Endothelial cell of umbilical vein (primary cell): ENCODE measurements at regions not wholly inside any gene's neighbourhood (a gene's known extent, or its start where the extent isn't known, plus 50 kb on each side); places are given as distances from the start of the nearest gene placed in this dataset.

Experiments
- BruUV-seq: library from RNA; stranded (reverse); fragments of 400-500 nt; replicated peaks from 2 replicates; lab custom pipeline; 2021; lab: Mats Ljungman, UMichigan
- CTCF ChIA-PET: fragments of 300-600, 350-600 bp; sonication (Branson Sonifier 250); formaldehyde crosslinking; loops from one replicate; lab custom pipeline; 2021; ENCODE audit warnings: antibody characterized with exemption, inconsistent platforms; lab: Charles Lee
- POLR2A ChIA-PET: fragments of 300-600, 350-600 bp; sonication (Branson Sonifier 250); formaldehyde crosslinking; loops from one replicate; lab custom pipeline; 2021; ENCODE audit warnings: antibody characterized with exemption, inconsistent platforms; lab: Charles Lee
- DNase-seq: peaks from one replicate; pipeline ENCODE4 v3.0.0-alpha.2; 2011; ENCODE audit warnings: low read depth, low spot score
- FAIRE-seq: peaks from 2 replicates; lab custom pipeline; 2011; peaks lifted over from hg19 to GRCh38; lab: Jason Lieb, UNC
- H2AFZ ChIP-seq: 2 replicates; pipeline ENCODE4 v1.6.0; 2012; ENCODE audit warnings: low read depth, low read length, control low read depth, inconsistent platforms
- H3K27ac ChIP-seq: 2 replicates; pipeline ENCODE4 v1.5.1; 2011; ENCODE audit warnings: low read depth, mild to moderate bottlenecking, control low read depth, low read length, moderate library complexity; ENCODE audit not compliant: insufficient read depth
- H3K27me3 ChIP-seq, 2 experiments: 2 replicates each; pipeline versions ENCODE4 v1.6.0 to v1.6.1; 2011; ENCODE audit warnings: low read length in 2 of 2, mixed read lengths in 1 of 2; ENCODE audit not compliant: control insufficient read depth in 2 of 2, insufficient read depth in 2 of 2
- H3K36me3 ChIP-seq, 2 experiments: 2 replicates in 1 of 2; 3 replicates in 1 of 2; pipeline ENCODE4 v1.5.1; 2011; ENCODE audit warnings: low read length in 2 of 2, mild to moderate bottlenecking in 1 of 2, moderate library complexity in 1 of 2; ENCODE audit not compliant: control insufficient read depth in 2 of 2, insufficient read depth in 2 of 2; ENCODE audit errors: extremely low read depth in 1 of 2
- H3K4me1 ChIP-seq: 3 replicates; pipeline ENCODE4 v1.5.1; 2011; ENCODE audit warnings: mild to moderate bottlenecking, low read length; ENCODE audit not compliant: control insufficient read depth, insufficient read depth; ENCODE audit errors: extremely low read depth
- H3K4me2 ChIP-seq: 2 replicates; pipeline ENCODE4 v1.6.1; 2011; ENCODE audit warnings: low read length, control low read depth, mixed read lengths; ENCODE audit not compliant: insufficient read depth
- H3K4me3 ChIP-seq, 3 experiments: fragments of 200-600 bp in 1 of 3; sonication (generic), shearing (Covaris generic) in 1 of 3; replicated peaks in 1 of 3; 2 replicates each; pipeline ENCODE4 v1.5.1; 2011 to 2016; ENCODE audit warnings: control low read depth in 3 of 3, low read length in 3 of 3, mild to moderate bottlenecking in 2 of 3, inconsistent platforms in 1 of 3, low read depth in 1 of 3, moderate library complexity in 1 of 3; ENCODE audit not compliant: insufficient read depth in 1 of 3
- H3K79me2 ChIP-seq: 2 replicates; pipeline ENCODE4 v1.6.0; 2012; ENCODE audit warnings: low read length, inconsistent platforms; ENCODE audit not compliant: control insufficient read depth, insufficient read depth
- H3K9ac ChIP-seq: replicated peaks from 2 replicates; pipeline ENCODE3; 2011; ENCODE audit warnings: low read length, control low read depth; ENCODE audit not compliant: insufficient read depth; ENCODE audit errors: extremely low read depth
- H3K9me1 ChIP-seq: replicated peaks from 3 replicates; pipeline ENCODE4 v1.6.0; 2011; ENCODE audit warnings: mild to moderate bottlenecking, low read length; ENCODE audit not compliant: control insufficient read depth, insufficient read depth; ENCODE audit errors: extremely low read depth
- H3K9me3 ChIP-seq: replicated peaks from 2 replicates; pipeline ENCODE4 v1.5.1; 2012; ENCODE audit warnings: low read length, inconsistent platforms; ENCODE audit not compliant: control insufficient read depth, insufficient read depth
- H4K20me1 ChIP-seq: replicated peaks from 2 replicates; pipeline ENCODE3; 2011; ENCODE audit warnings: mild to moderate bottlenecking, low read length; ENCODE audit not compliant: control insufficient read depth, insufficient read depth; ENCODE audit errors: extremely low read depth
- EZH2 ChIP-seq: IDR thresholded peaks from 2 replicates; pipeline ENCODE4 v1.6.1; 2012; ENCODE audit warnings: borderline replicate concordance, low read depth, mild to moderate bottlenecking, moderate library complexity, low read length, inconsistent platforms; ENCODE audit not compliant: severe bottlenecking
- FOS ChIP-seq: IDR thresholded peaks from 2 replicates; pipeline ENCODE4 v1.6.1; 2011; ENCODE audit warnings: mild to moderate bottlenecking, low read length, moderate library complexity, borderline replicate concordance; ENCODE audit not compliant: insufficient read depth
- GATA2 ChIP-seq: IDR thresholded peaks from 2 replicates; pipeline ENCODE4 v1.7.0; 2011; ENCODE audit warnings: low read depth, mild to moderate bottlenecking, moderate library complexity, mixed read lengths, low read length; ENCODE audit not compliant: insufficient read length, insufficient read depth
- JUN ChIP-seq: IDR thresholded peaks from 2 replicates; pipeline ENCODE4 v1.6.1; 2011; ENCODE audit warnings: borderline replicate concordance, low read depth; ENCODE audit not compliant: insufficient read length, insufficient read depth
- MAX ChIP-seq: IDR thresholded peaks from 2 replicates; pipeline ENCODE4 v1.6.1; 2011; ENCODE audit not compliant: insufficient read depth, insufficient read length
- MYC ChIP-seq: IDR thresholded peaks from one replicate; pipeline ENCODE4 v1.6.1; 2011; ENCODE audit warnings: mild to moderate bottlenecking, low read depth, low read length
- POLR2A ChIP-seq: IDR thresholded peaks from 2 replicates; pipeline ENCODE4 v1.6.1; 2012; ENCODE audit warnings: low read depth, mild to moderate bottlenecking, control low read depth, low read length
- POLR2AphosphoS5 ChIP-seq: IDR thresholded peaks from 2 replicates; pipeline ENCODE4 v1.6.1; 2012; ENCODE audit warnings: low read depth, mild to moderate bottlenecking, control low read depth, low read length, moderate library complexity; ENCODE audit not compliant: insufficient read depth
- dilution Hi-C: fragments of 300-500 bp; cut with MboI; formaldehyde crosslinking; loops from one replicate; pipeline ENCODE4 v1.15.0; 2019; ENCODE audit warnings: low sequenced_read_pairs; ENCODE audit not compliant: extremely low pct_ligation_motif_present
- intact Hi-C: fragments of 100-400 bp; cut with micrococcal nuclease; formaldehyde crosslinking; loops from one replicate; pipeline ENCODE4 v1.10.0; 2022
- TF ChIP-seq, protein P1 (sequence below), 2 donors: IDR thresholded peaks; 1 replicate in 1 of 2; 2 replicates in 1 of 2; pipeline ENCODE4 v1.5.1; 2011; ENCODE audit warnings: low read length in 2 of 2, mild to moderate bottlenecking in 2 of 2, moderate library complexity in 2 of 2, control low read depth in 1 of 2, inconsistent platforms in 1 of 2, low read depth in 1 of 2; ENCODE audit not compliant: insufficient read depth in 1 of 2; ENCODE audit errors: extremely low read depth in 1 of 2

DNA sequence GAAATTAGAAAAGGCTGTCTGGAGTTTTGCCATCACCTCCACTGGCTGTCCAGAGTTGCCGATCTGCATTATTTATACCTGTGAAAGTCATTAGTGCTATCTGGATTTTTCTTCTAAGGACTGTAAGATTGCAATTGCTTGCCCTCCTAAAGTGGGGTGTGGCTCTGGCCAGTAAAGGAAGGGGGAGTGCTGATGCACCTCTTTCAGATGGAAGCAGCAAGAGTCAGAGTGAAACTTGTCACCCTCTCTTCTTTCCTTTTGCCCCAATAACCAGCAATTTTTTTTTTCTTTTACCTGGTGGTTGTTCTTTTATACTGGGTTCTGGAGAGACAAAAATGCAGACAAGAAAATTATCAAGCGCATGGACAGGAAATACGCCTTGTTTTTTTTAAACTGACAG, 527.4 kb upstream of the NRP1 start:
- Histone ChIP-seq H3K79me2 (no peaks in the 10 kb centered on the region), H3K9me1 (no peaks in the 10 kb centered on the region), H3K27ac (no peak overlapping the region), H3K9me3 (no peaks in the 10 kb centered on the region), H3K27me3 (peaks cover 0 to 2% of the 10 kb centered on the region in 2 experiments), H3K4me3 (no peak overlapping the region), H4K20me1 (no peaks in the 10 kb centered on the region), H3K36me3 (no peaks in the 10 kb centered on the region), H3K9ac (no peak overlapping the region), H3K4me2 (no peak overlapping the region), H3K4me1 (peaks cover 6% of the 10 kb centered on the region), H2AFZ (no peak overlapping the region)
- FAIRE-seq = no peak
- ChIA-PET POLR2A (no interaction called here), CTCF (interaction anchor here (0.9 kb wide), 1 partner anchor 18 kb away, joined by 4 read pairs; no protein-coding TSS in a partner anchor)
- TF ChIP-seq POLR2A (no peak), JUN (no peak), MAX (no peak)
- intact Hi-C loops (no loop called here), dilution Hi-C loops (no loop called here)
- no peak for DNase-seq
- BruUV-seq = no TSS peak

DNA sequence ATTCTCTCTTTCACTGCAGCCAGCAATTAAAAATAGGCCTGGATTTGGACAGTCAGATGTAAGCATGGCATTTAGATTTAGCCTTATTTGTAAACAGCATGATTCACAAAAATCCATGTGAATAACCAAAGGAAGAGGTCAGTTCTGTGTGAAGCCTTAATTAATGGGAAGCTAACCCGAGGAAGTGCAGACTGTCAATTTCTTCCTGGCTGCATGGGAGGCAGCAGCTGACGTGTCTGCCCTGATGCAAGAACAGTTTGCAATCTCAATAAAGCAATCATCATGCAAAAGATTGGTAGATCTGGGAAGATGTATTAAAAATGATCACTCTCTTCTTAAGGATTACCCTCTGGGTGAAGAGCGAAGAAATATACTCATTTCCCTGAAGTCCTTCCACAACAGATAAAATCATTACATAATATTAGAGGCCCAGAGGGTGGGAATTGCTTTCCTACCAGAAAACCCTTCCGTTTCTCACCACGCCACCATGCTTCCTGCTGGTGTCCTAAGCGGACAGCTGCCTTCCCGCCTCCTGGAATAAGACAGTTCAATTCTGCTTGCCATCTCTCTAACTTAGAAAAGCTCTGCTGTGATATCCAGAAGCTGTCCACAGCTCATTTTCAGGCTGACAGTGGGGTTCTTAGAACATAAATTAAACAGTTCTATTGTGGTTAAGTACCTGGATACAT, 526.7 kb upstream of the NRP1 start:
- no peaks in the 10 kb centered on the region for H3K9me1 ChIP-seq
- DNase-seq (no peak), FAIRE-seq (no peak)
- H3K9me3 ChIP-seq = no peaks in the 10 kb centered on the region
- intact Hi-C loops (no loop called here), dilution Hi-C loops (no loop called here)
- no peak overlapping the region for H3K4me2 ChIP-seq
- H3K79me2 ChIP-seq = no peaks in the 10 kb centered on the region
- peaks cover 6% of the 10 kb centered on the region for H3K4me1 ChIP-seq
- peaks cover 0 to 2% of the 10 kb centered on the region in 2 experiments for H3K27me3 ChIP-seq
- H2AFZ ChIP-seq = no peak overlapping the region
- H3K36me3 ChIP-seq = no peaks in the 10 kb centered on the region
- POLR2A ChIA-PET = no interaction called here
- CTCF ChIA-PET = interaction anchor here (0.9 kb wide), 1 partner anchor 19 kb away, joined by 4 read pairs; no protein-coding TSS in a partner anchor
- H4K20me1 ChIP-seq = no peaks in the 10 kb centered on the region
- H3K4me3 ChIP-seq = no peak overlapping the region
- TF ChIP-seq MAX (no peak), FOS (no peak), POLR2AphosphoS5 (no peak), EZH2 (no peak), JUN (no peak), GATA2 (no peak), POLR2A (no peak), MYC (no peak)
- TF ChIP-seq, protein P1, sequence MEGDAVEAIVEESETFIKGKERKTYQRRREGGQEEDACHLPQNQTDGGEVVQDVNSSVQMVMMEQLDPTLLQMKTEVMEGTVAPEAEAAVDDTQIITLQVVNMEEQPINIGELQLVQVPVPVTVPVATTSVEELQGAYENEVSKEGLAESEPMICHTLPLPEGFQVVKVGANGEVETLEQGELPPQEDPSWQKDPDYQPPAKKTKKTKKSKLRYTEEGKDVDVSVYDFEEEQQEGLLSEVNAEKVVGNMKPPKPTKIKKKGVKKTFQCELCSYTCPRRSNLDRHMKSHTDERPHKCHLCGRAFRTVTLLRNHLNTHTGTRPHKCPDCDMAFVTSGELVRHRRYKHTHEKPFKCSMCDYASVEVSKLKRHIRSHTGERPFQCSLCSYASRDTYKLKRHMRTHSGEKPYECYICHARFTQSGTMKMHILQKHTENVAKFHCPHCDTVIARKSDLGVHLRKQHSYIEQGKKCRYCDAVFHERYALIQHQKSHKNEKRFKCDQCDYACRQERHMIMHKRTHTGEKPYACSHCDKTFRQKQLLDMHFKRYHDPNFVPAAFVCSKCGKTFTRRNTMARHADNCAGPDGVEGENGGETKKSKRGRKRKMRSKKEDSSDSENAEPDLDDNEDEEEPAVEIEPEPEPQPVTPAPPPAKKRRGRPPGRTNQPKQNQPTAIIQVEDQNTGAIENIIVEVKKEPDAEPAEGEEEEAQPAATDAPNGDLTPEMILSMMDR (IDR thresholded peaks at IDR 0.05; ENCODE audit: extremely low read depth in 1 of 2, insufficient read depth in 1 of 2, low read depth in 1 of 2, low read length in 2 of 2) = no peak
- no peak overlapping the region for H3K9ac ChIP-seq
- no peak overlapping the region for H3K27ac ChIP-seq
- no TSS peak for BruUV-seq
